Loucy (cell line): ENCODE measurements at regions not wholly inside any gene's neighbourhood (a gene's known extent, or its start where the extent isn't known, plus 50 kb on each side); places are given as distances from the start of the nearest gene placed in this dataset.
"Not testable (repeated sequence)": the region's sequence is repeated elsewhere in the genome, so short reads cannot be mapped to it uniquely, and the experiment has no call there.

Experiments used
- H2AFZ ChIP-seq: fragments of 200-600 bp; sonication (generic); 2 replicates; pipeline ENCODE4 v1.6.0; 2016; ENCODE audit warnings: antibody characterized with exemption, mild to moderate bottlenecking, low read length, moderate library complexity
- H3F3A ChIP-seq: fragments of 200-600 bp; 2 replicates; pipeline ENCODE4 v1.6.0; 2016; ENCODE audit warnings: antibody characterized with exemption, low read depth, mild to moderate bottlenecking
- H3K27me3 ChIP-seq: fragments of 200-600 bp; sonication (generic); 2 replicates; pipeline ENCODE4 v1.6.1; 2014; ENCODE audit warnings: low read length, mild to moderate bottlenecking; ENCODE audit not compliant: insufficient read depth, poor library complexity, severe bottlenecking
- H3K36me3 ChIP-seq: fragments of 200-600 bp; sonication (generic); 2 replicates; pipeline ENCODE4 v1.6.1; 2016; ENCODE audit warnings: low read length; ENCODE audit not compliant: insufficient read depth
- H3K4me1 ChIP-seq: fragments of 200-600 bp; sonication (generic); 2 replicates; pipeline ENCODE4 v1.5.1; 2014; ENCODE audit warnings: low read length, mild to moderate bottlenecking; ENCODE audit not compliant: insufficient read depth, poor library complexity, severe bottlenecking
- H3K4me2 ChIP-seq: fragments of 200-600 bp; sonication (generic); 2 replicates; pipeline ENCODE4 v1.6.0; 2014; ENCODE audit warnings: antibody characterized with exemption, low read length, low read depth, mild to moderate bottlenecking; ENCODE audit not compliant: poor library complexity, severe bottlenecking
- H3K4me3 ChIP-seq: fragments of 200-600 bp; sonication (generic); 2 replicates; pipeline ENCODE4 v1.5.1; 2014; ENCODE audit warnings: low read length, mild to moderate bottlenecking, mixed read lengths; ENCODE audit not compliant: poor library complexity, severe bottlenecking
- H3K79me2 ChIP-seq: fragments of 200-600 bp; sonication (generic); 2 replicates; pipeline ENCODE4 v1.6.1; 2014; ENCODE audit warnings: low read length; ENCODE audit not compliant: insufficient read depth
- H3K9ac ChIP-seq: fragments of 200-600 bp; sonication (generic); 2 replicates; pipeline ENCODE4 v1.6.0; 2014; ENCODE audit warnings: mild to moderate bottlenecking, low read depth, low read length, moderate library complexity; ENCODE audit not compliant: poor library complexity, severe bottlenecking
- H3K9me2 ChIP-seq: fragments of 200-600 bp; sonication (generic); replicated peaks from 2 replicates; pipeline ENCODE4 v1.6.1; 2016; ENCODE audit warnings: low read depth, low read length, mixed read lengths
- H3K9me3 ChIP-seq: fragments of 200-600 bp; sonication (generic); 2 replicates; pipeline ENCODE4 v1.6.1; 2014; ENCODE audit warnings: mild to moderate bottlenecking, antibody characterized with exemption, low read length, low read depth; ENCODE audit not compliant: insufficient read depth
- H4K20me1 ChIP-seq: fragments of 200-600 bp; sonication (generic); 2 replicates; pipeline ENCODE4 v1.6.0; 2014; ENCODE audit warnings: antibody characterized with exemption, low read length, mild to moderate bottlenecking; ENCODE audit not compliant: insufficient read depth, poor library complexity, severe bottlenecking
- CTCF ChIP-seq: fragments of 200-600 bp; sonication (generic); conservative IDR thresholded peaks from 2 replicates; pipeline ENCODE4 v1.5.1; 2014; ENCODE audit warnings: mild to moderate bottlenecking, antibody characterized with exemption, low read length
- EZH2phosphoT487 ChIP-seq: fragments of 200-600 bp; IDR thresholded peaks from 2 replicates; pipeline ENCODE4 v1.6.1; 2018; ENCODE audit warnings: antibody characterized with exemption, mild to moderate bottlenecking, moderate library complexity, borderline replicate concordance

- no peak overlapping the region for H3K9ac ChIP-seq
- no peaks in the 10 kb centered on the region for H3K27me3 ChIP-seq
- no peaks in the 10 kb centered on the region for H3K9me2 ChIP-seq
- no peak overlapping the region for H3K4me3 ChIP-seq
- no peaks in the 10 kb centered on the region for H3K9me3 ChIP-seq
- no peaks in the 10 kb centered on the region for H4K20me1 ChIP-seq
- no peaks in the 10 kb centered on the region for H3K36me3 ChIP-seq
- no peak for TF ChIP-seq EZH2phosphoT487
- no peak for TF ChIP-seq CTCF
- H3K79me2 ChIP-seq = no peaks in the 10 kb centered on the region
- H2AFZ ChIP-seq = no peak overlapping the region
- no peaks in the 10 kb centered on the region for H3K4me1 ChIP-seq
- no peak overlapping the region for H3K4me2 ChIP-seq
- no peaks in the 10 kb centered on the region for H3F3A ChIP-seq
Observed at GRCh38 chr1:88593358-88593757, 90.7 kb upstream of the PKN2 start.

GRCh38 chr1:88595355-88596002 is 88.6 kb upstream of the PKN2 start:
- H3K4me2 ChIP-seq = no peak overlapping the region
- TF ChIP-seq CTCF = peak; percentile 67
- TF ChIP-seq EZH2phosphoT487 = no peak
- H3K27me3 ChIP-seq = no peaks in the 10 kb centered on the region
- H3F3A ChIP-seq = no peaks in the 10 kb centered on the region
- no peak overlapping the region for H3K4me3 ChIP-seq
- no peaks in the 10 kb centered on the region for H3K79me2 ChIP-seq
- H3K36me3 ChIP-seq = no peaks in the 10 kb centered on the region
- no peaks in the 10 kb centered on the region for H3K9me2 ChIP-seq
- H4K20me1 ChIP-seq = no peaks in the 10 kb centered on the region
- no peak overlapping the region for H2AFZ ChIP-seq
- no peaks in the 10 kb centered on the region for H3K4me1 ChIP-seq
- no peaks in the 10 kb centered on the region for H3K9me3 ChIP-seq
- no peak overlapping the region for H3K9ac ChIP-seq

- not testable (repeated sequence) for H3K4me2 ChIP-seq, H3K9ac ChIP-seq, H3K9me3 ChIP-seq, H3K4me1 ChIP-seq, H3K27me3 ChIP-seq, H3K79me2 ChIP-seq, H2AFZ ChIP-seq, H4K20me1 ChIP-seq, H3F3A ChIP-seq, H3K4me3 ChIP-seq, H3K36me3 ChIP-seq, H3K9me2 ChIP-seq
Observed at GRCh38 chr1:88597973-88598372, 86.1 kb upstream of the PKN2 start.
